DND-41 (cell line): ENCODE measurements at regions not wholly inside any gene's neighbourhood (a gene's known extent, or its start where the extent isn't known, plus 50 kb on each side); places are given as distances from the start of the nearest gene placed in this dataset.

Experiments
- ATAC-seq: fragments of 200-7000 bp; cut with Tn5 transposase; 3 replicates; pipeline ENCODE4 v1.9.1; 2021; ENCODE audit warnings: low read depth; ENCODE audit not compliant: insufficient read depth
- DNase-seq: peaks from one replicate; pipeline ENCODE4 v3.0.0-alpha.2; 2020
- H2AFZ ChIP-seq: 2 replicates; pipeline ENCODE4 v1.6.0; 2012; ENCODE audit warnings: low read depth, low read length
- H3K27ac ChIP-seq: 2 replicates; pipeline ENCODE4 v1.5.1; 2012; ENCODE audit warnings: low read length, inconsistent platforms
- H3K27me3 ChIP-seq: fragments of 200-600 bp; sonication (generic); 2 replicates; pipeline ENCODE4 v1.6.0; 2012; ENCODE audit warnings: low read length, mild to moderate bottlenecking, inconsistent platforms; ENCODE audit not compliant: insufficient read depth, poor library complexity
- H3K36me3 ChIP-seq: 2 replicates; pipeline ENCODE4 v1.5.1; 2012; ENCODE audit warnings: low read length, inconsistent platforms; ENCODE audit not compliant: insufficient read depth
- H3K4me1 ChIP-seq: 2 replicates; pipeline ENCODE4 v1.5.1; 2012; ENCODE audit warnings: mild to moderate bottlenecking, low read length; ENCODE audit not compliant: insufficient read depth
- H3K4me2 ChIP-seq: 2 replicates; pipeline ENCODE4 v1.6.0; 2012; ENCODE audit warnings: mild to moderate bottlenecking, moderate library complexity, low read length, inconsistent platforms; ENCODE audit not compliant: insufficient read depth
- H3K4me3 ChIP-seq, 2 experiments: fragments of 200-600 bp in 1 of 2; shearing (Covaris generic) in 1 of 2; 2 replicates each; pipeline ENCODE4 v1.5.1; 2012 to 2016; ENCODE audit warnings: inconsistent platforms in 2 of 2, low read length in 2 of 2, mild to moderate bottlenecking in 2 of 2, low read depth in 1 of 2, moderate library complexity in 1 of 2
- H3K79me2 ChIP-seq: 2 replicates; pipeline ENCODE4 v1.6.0; 2012; ENCODE audit warnings: low read length, inconsistent platforms; ENCODE audit not compliant: insufficient read depth
- H3K9ac ChIP-seq: 2 replicates; pipeline ENCODE4 v1.6.0; 2012; ENCODE audit warnings: low read depth, mild to moderate bottlenecking, inconsistent platforms, low read length, moderate library complexity
- H3K9me3 ChIP-seq: 2 replicates; pipeline ENCODE4 v1.5.1; 2012; ENCODE audit warnings: low read length, moderate library complexity, mild to moderate bottlenecking, inconsistent platforms; ENCODE audit not compliant: insufficient read depth, severe bottlenecking
- H4K20me1 ChIP-seq: 2 replicates; pipeline ENCODE4 v1.6.0; 2012; ENCODE audit warnings: low read length; ENCODE audit not compliant: insufficient read depth
- CTCF ChIP-seq: IDR thresholded peaks from 2 replicates; pipeline ENCODE4 v1.5.1; 2012; ENCODE audit warnings: borderline replicate concordance, low read length, moderate library complexity, mild to moderate bottlenecking; ENCODE audit not compliant: poor library complexity, severe bottlenecking; ENCODE audit errors: extremely low read depth
- EZH2 ChIP-seq: IDR thresholded peaks from 3 replicates; pipeline ENCODE4 v1.6.1; 2012; ENCODE audit warnings: borderline replicate concordance, low read depth, mild to moderate bottlenecking, moderate library complexity, low read length, inconsistent platforms; ENCODE audit not compliant: severe bottlenecking

GRCh38 chr4:186852073-186852420 is 128.4 kb upstream of the FAT1 start:
- Histone ChIP-seq H4K20me1 (no peaks in the 10 kb centered on the region), H3K9me3 (peaks cover 6% of the 10 kb centered on the region), H3K79me2 (no peaks in the 10 kb centered on the region), H3K27ac (no peak overlapping the region), H3K4me1 (no peaks in the 10 kb centered on the region), H3K9ac (no peak overlapping the region), H3K27me3 (no peaks in the 10 kb centered on the region), H3K4me2 (no peak overlapping the region), H3K4me3 (no peak overlapping the region), H2AFZ (no peak overlapping the region), H3K36me3 (no peaks in the 10 kb centered on the region)
- ATAC-seq (no peak), DNase-seq (no peak)
- TF ChIP-seq CTCF = no peak
- no peak for TF ChIP-seq EZH2

GRCh38 chr4:186852964-186853391 is 129.3 kb upstream of the FAT1 start:
- no peak for ATAC-seq

GRCh38 chr4:186854256-186854655 is 130.6 kb upstream of the FAT1 start:
- no peak overlapping the region for H3K9ac ChIP-seq
- TF ChIP-seq CTCF (no peak), EZH2 (no peak)
- H3K79me2 ChIP-seq = no peaks in the 10 kb centered on the region
- H3K4me2 ChIP-seq = no peak overlapping the region
- H3K27ac ChIP-seq = no peak overlapping the region
- H4K20me1 ChIP-seq = no peaks in the 10 kb centered on the region
- ATAC-seq (no peak), DNase-seq (no peak)
- H3K4me3 ChIP-seq = no peak overlapping the region
- H3K9me3 ChIP-seq = peaks cover 2% of the 10 kb centered on the region
- H2AFZ ChIP-seq = no peak overlapping the region
- no peaks in the 10 kb centered on the region for H3K4me1 ChIP-seq
- no peaks in the 10 kb centered on the region for H3K27me3 ChIP-seq
- H3K36me3 ChIP-seq = no peaks in the 10 kb centered on the region

More at GRCh38 chr4:186852964-186853391, 129.3 kb upstream of the FAT1 start:
- Histone ChIP-seq H3K4me2 (no peak overlapping the region), H2AFZ (no peak overlapping the region), H3K4me1 (no peaks in the 10 kb centered on the region), H3K4me3 (no peak overlapping the region), H3K79me2 (no peaks in the 10 kb centered on the region), H4K20me1 (no peaks in the 10 kb centered on the region), H3K27ac (no peak overlapping the region), H3K36me3 (no peaks in the 10 kb centered on the region), H3K27me3 (no peaks in the 10 kb centered on the region), H3K9ac (no peak overlapping the region), H3K9me3 (peaks cover 2% of the 10 kb centered on the region)
- DNase-seq = no peak
- no peak for TF ChIP-seq EZH2

- DNase-seq (no peak), ATAC-seq (no peak)
- Histone ChIP-seq H3K9me3 (peaks cover 2% of the 10 kb centered on the region), H4K20me1 (no peaks in the 10 kb centered on the region), H3K36me3 (no peaks in the 10 kb centered on the region), H3K79me2 (no peaks in the 10 kb centered on the region), H3K27ac (no peak overlapping the region), H3K4me3 (no peak overlapping the region), H3K27me3 (no peaks in the 10 kb centered on the region), H3K4me2 (no peak overlapping the region), H2AFZ (no peak overlapping the region), H3K9ac (no peak overlapping the region), H3K4me1 (no peaks in the 10 kb centered on the region)
- TF ChIP-seq EZH2 = no peak
- no peak for TF ChIP-seq CTCF
Measured at GRCh38 chr4:186855111-186855510, 131.5 kb upstream of the FAT1 start.
